HG02938 (cell line): ENCODE measurements at regions not wholly inside any gene's neighbourhood (a gene's known extent, or its start where the extent isn't known, plus 50 kb on each side); places are given as distances from the start of the nearest gene placed in this dataset.

Experiments
- ATAC-seq: cut with Tn5 transposase; IDR thresholded peaks from one replicate; pipeline ENCODE4 v1.9.1; 2021; ENCODE audit warnings: mild to moderate bottlenecking, moderate library complexity; ENCODE audit not compliant: unreplicated experiment

GRCh38 chr14:99100497-99101270 lies 171.3 kb downstream of the BCL11B start:
- no peak for ATAC-seq

DNA sequence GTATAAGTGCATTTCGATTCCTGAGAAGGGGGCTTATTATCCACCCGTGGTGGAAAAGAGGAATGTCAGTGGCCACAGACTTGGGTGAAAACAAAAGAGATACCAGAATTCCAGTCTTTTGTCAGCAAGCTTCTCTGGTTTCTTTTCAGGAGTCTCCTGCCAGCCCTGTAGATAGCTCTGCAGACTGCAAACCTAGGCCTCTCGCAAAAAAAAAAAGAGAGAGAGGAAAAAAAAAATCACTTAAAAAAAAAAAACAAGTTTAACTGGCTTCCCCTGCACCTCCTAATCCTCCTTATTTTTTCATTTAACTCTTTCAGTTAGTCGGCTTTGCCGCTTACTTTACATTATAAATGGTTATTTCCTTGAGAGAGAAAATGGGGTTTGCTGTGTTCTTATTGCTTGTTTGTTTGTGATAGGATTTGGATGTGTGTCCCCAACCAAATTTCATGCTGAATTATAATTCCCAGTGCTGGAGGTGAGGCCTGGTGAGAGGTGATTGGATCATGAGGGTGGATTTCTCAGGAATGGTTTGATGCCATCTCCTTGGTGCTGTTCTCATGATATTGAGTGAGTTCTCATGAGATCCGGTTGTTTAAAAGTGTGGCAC lies 170.0 kb downstream of the BCL11B start:
- ATAC-seq, result no peak

- no peak for ATAC-seq
Measured at GRCh38 chr14:99116741-99117295, 155.2 kb downstream of the BCL11B start.

DNA sequence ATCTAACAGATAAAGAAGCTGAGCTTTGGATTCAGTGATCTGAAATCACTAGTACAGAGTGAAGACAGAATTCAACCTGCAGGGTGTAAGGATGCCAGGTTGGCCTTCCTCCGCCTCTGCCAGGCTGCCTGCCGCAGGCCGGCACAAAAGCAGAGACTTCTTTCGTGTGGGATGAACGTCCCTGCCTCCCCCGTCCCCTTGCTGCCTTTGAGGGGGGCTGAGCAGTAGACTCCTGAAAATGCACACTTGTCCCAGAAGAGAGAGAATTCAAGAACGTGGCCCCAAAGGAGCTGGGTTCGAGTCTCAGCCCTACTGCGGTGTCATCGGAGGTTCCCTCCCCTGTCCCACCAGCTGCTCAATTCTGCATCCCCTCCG lies 154.3 kb downstream of the BCL11B start:
- ATAC-seq, result no peak

- ATAC-seq, result no peak
Measured at GRCh38 chr14:99118046-99118721, 153.8 kb downstream of the BCL11B start.

GRCh38 chr14:99118946-99119345 lies 153.1 kb downstream of the BCL11B start:
- ATAC-seq, result no peak
